Body of pancreas (tissue), 4 donors: ENCODE measurements at regions not wholly inside any gene's neighbourhood (a gene's known extent, or its start where the extent isn't known, plus 50 kb on each side); places are given as distances from the start of the nearest gene placed in this dataset.

ENCODE experiments used
- POLR2A ChIP-seq, 3 donors: fragments of 450-650 bp; IDR thresholded peaks; one replicate each; pipeline ENCODE4 v1.6.1; 2016; ENCODE audit warnings: antibody characterized with exemption in 3 of 3, mild to moderate bottlenecking in 2 of 3
- TF ChIP-seq, protein P1 (sequence below), 7 experiments: fragments of 450-650 bp in 4 of 7; fragments of 200-600 bp in 3 of 7; sonication (generic) in 3 of 7; IDR thresholded peaks; one replicate each; pipeline ENCODE4 v1.5.1; 2016 to 2019; ENCODE audit warnings: antibody characterized with exemption in 7 of 7

DNA sequence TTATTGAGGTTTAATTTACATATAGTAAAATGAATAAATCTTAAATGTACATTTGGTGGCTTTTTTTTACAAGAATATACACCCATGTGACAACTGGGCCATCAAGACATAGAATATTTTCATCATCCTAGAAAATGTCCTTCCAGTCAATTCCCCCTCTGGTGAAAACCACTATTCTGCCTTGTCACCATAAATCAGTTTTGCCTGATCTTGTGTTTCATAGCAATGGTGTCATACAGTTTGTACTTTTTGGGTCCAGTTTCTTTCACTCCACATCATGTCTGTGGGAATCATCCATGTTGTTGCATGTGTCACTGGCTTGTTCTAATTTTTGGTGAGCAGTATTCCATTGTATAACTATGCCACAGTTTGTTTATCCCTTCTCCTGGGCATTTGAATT, 133.1 kb downstream of the PDCD6IP start:
- TF ChIP-seq, protein P1, sequence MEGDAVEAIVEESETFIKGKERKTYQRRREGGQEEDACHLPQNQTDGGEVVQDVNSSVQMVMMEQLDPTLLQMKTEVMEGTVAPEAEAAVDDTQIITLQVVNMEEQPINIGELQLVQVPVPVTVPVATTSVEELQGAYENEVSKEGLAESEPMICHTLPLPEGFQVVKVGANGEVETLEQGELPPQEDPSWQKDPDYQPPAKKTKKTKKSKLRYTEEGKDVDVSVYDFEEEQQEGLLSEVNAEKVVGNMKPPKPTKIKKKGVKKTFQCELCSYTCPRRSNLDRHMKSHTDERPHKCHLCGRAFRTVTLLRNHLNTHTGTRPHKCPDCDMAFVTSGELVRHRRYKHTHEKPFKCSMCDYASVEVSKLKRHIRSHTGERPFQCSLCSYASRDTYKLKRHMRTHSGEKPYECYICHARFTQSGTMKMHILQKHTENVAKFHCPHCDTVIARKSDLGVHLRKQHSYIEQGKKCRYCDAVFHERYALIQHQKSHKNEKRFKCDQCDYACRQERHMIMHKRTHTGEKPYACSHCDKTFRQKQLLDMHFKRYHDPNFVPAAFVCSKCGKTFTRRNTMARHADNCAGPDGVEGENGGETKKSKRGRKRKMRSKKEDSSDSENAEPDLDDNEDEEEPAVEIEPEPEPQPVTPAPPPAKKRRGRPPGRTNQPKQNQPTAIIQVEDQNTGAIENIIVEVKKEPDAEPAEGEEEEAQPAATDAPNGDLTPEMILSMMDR (IDR thresholded peaks at IDR 0.05), result no peak
- no peak for TF ChIP-seq POLR2A (IDR thresholded peaks at IDR 0.05)
